HFF-Myc (cell line): ENCODE measurements at regions not wholly inside any gene's neighbourhood (a gene's known extent, or its start where the extent isn't known, plus 50 kb on each side); places are given as distances from the start of the nearest gene placed in this dataset.

Experiments used
- DNase-seq: peaks from one replicate; pipeline ENCODE4 v3.0.0-alpha.2; 2011; ENCODE audit warnings: low read depth; ENCODE audit errors: extremely low read depth
- H3K4me3 ChIP-seq: replicated peaks from 2 replicates; pipeline ENCODE4 v1.5.1; 2011; ENCODE audit warnings: low read depth, mild to moderate bottlenecking, control low read depth, low read length
- CTCF ChIP-seq: IDR thresholded peaks from 2 replicates; pipeline ENCODE4 v1.5.1; 2012; ENCODE audit warnings: mild to moderate bottlenecking, low read depth, low read length, control low read depth; ENCODE audit errors: missing control alignments

GRCh38 chrX:20451929-20452328 lies 185.2 kb upstream of the RPS6KA3 start:
- DNase-seq: no peak
- no peak for TF ChIP-seq CTCF

GRCh38 chrX:20445109-20445508 lies 178.4 kb upstream of the RPS6KA3 start:
- no peak for TF ChIP-seq CTCF

More at GRCh38 chrX:20451929-20452328, 185.2 kb upstream of the RPS6KA3 start:
- H3K4me3 ChIP-seq: no peak overlapping the region

GRCh38 chrX:20442597-20442996 lies 175.9 kb upstream of the RPS6KA3 start:
- DNase-seq: peak; percentile 44
- no peak overlapping the region for H3K4me3 ChIP-seq
- TF ChIP-seq CTCF: peak; percentile 56

More at GRCh38 chrX:20445109-20445508, 178.4 kb upstream of the RPS6KA3 start:
- no peak overlapping the region for H3K4me3 ChIP-seq
- no peak for DNase-seq

- no peak for DNase-seq
- TF ChIP-seq CTCF: no peak
- no peak overlapping the region for H3K4me3 ChIP-seq
Observed at GRCh38 chrX:20441123-20441522, 174.4 kb upstream of the RPS6KA3 start.

GRCh38 chrX:20438871-20439526 lies 172.3 kb upstream of the RPS6KA3 start:
- no peak overlapping the region for H3K4me3 ChIP-seq
- no peak for DNase-seq
- no peak for TF ChIP-seq CTCF

- H3K4me3 ChIP-seq: no peak overlapping the region
- no peak for DNase-seq
- TF ChIP-seq CTCF: no peak
Observed at GRCh38 chrX:20437683-20438082, 171.0 kb upstream of the RPS6KA3 start.

- no peak overlapping the region for H3K4me3 ChIP-seq
- no peak for TF ChIP-seq CTCF
- DNase-seq: no peak
Observed at GRCh38 chrX:20435913-20436312, 169.2 kb upstream of the RPS6KA3 start.
